GM12878 (cell line): ENCODE measurements at regions not wholly inside any gene's neighbourhood (a gene's known extent, or its start where the extent isn't known, plus 50 kb on each side); places are given as distances from the start of the nearest gene placed in this dataset.

Source experiments
- ATAC-seq: fragments of 200-7000 bp; cut with Tn5 transposase; 3 replicates; pipeline ENCODE4 v1.9.1; 2020; ENCODE audit warnings: mild to moderate bottlenecking, moderate library complexity
- BruUV-seq: library from RNA; stranded (reverse); fragments of 400-500 nt; replicated peaks from 2 replicates; lab custom pipeline; 2021; lab: Mats Ljungman, UMichigan
- CTCF ChIA-PET: fragments of 300-600 bp; sonication (Branson Sonifier 250); formaldehyde crosslinking; extraction: SDS; loops from one replicate; lab custom pipeline; 2021; ENCODE audit warnings: inconsistent platforms; lab: Yijun Ruan, JAX
- POLR2A ChIA-PET: fragments of 350-600 bp; formaldehyde crosslinking; extraction: SDS; loops from one replicate; lab custom pipeline; 2021; ENCODE audit warnings: inconsistent platforms; lab: Charles Lee
- RAD21 ChIA-PET: fragments of 300-600 bp; sonication (Branson Sonifier 250); formaldehyde crosslinking; loops from one replicate; lab custom pipeline; 2023; ENCODE audit warnings: antibody characterized with exemption; ENCODE audit not compliant: unreplicated experiment; lab: Charles Lee
- SMC1A ChIA-PET: fragments of 300-600 bp; sonication (Branson Sonifier 250); formaldehyde crosslinking; loops from one replicate; lab custom pipeline; 2023; ENCODE audit not compliant: unreplicated experiment, uncharacterized antibody; lab: Charles Lee
- DNase-seq: peaks from one replicate; pipeline ENCODE4 v3.0.0-alpha.2; 2011; ENCODE audit warnings: low read depth, low spot score
- FAIRE-seq: peaks from 3 replicates; lab custom pipeline; 2011; peaks lifted over from hg19 to GRCh38; lab: Jason Lieb, UNC
- H2AFZ ChIP-seq: 2 replicates; pipeline ENCODE4 v1.6.0; 2011; ENCODE audit warnings: low read depth, low read length, control low read depth; ENCODE audit not compliant: control insufficient read depth
- H3K27ac ChIP-seq: 2 replicates; pipeline ENCODE4 v1.5.1; 2011; ENCODE audit warnings: control low read depth; ENCODE audit not compliant: control insufficient read depth, insufficient read depth
- H3K27me3 ChIP-seq, 2 experiments: replicated peaks in 1 of 2; 2 replicates each; pipeline versions ENCODE4 v1.6.0 to v1.6.1; 2011; ENCODE audit warnings: low read length in 1 of 2; ENCODE audit not compliant: control insufficient read depth in 2 of 2, insufficient read depth in 2 of 2
- H3K36me3 ChIP-seq, 2 experiments: 2 replicates each; pipeline ENCODE4 v1.5.1; 2011; ENCODE audit warnings: low read length in 1 of 2; ENCODE audit not compliant: control insufficient read depth in 2 of 2, insufficient read depth in 2 of 2
- H3K4me1 ChIP-seq: 2 replicates; pipeline ENCODE4 v1.6.1; 2011; ENCODE audit warnings: mild to moderate bottlenecking, low read length, moderate library complexity, mixed read lengths; ENCODE audit not compliant: control insufficient read depth, insufficient read depth
- H3K4me2 ChIP-seq: 2 replicates; pipeline ENCODE4 v1.6.0; 2011; ENCODE audit warnings: control low read depth; ENCODE audit not compliant: control insufficient read depth, insufficient read depth
- H3K4me3 ChIP-seq: fragments of 200-600 bp; sonication (generic); 2 replicates; pipeline ENCODE4 v1.5.1; 2016
- H3K79me2 ChIP-seq: 2 replicates; pipeline ENCODE4 v1.6.0; 2011; ENCODE audit warnings: low read length; ENCODE audit not compliant: control insufficient read depth, insufficient read depth
- H3K9ac ChIP-seq: 2 replicates; pipeline ENCODE4 v1.8.0; 2011; ENCODE audit warnings: low read length, control low read depth, mixed read lengths; ENCODE audit not compliant: control insufficient read depth, insufficient read depth
- H3K9me3 ChIP-seq: replicated peaks from 3 replicates; pipeline ENCODE4 v1.5.1; 2011; ENCODE audit warnings: mild to moderate bottlenecking, low read length; ENCODE audit not compliant: control insufficient read depth, insufficient read depth
- H4K20me1 ChIP-seq: 2 replicates; pipeline ENCODE4 v1.6.0; 2011; ENCODE audit not compliant: control insufficient read depth, insufficient read depth
- ASH2L ChIP-seq: fragments of 300-600, 200-600 bp; sonication (generic); IDR thresholded peaks from 2 replicates; pipeline ENCODE4 v1.6.1; 2017; ENCODE audit warnings: low read depth, mild to moderate bottlenecking, borderline replicate concordance
- ATF7 ChIP-seq: fragments of 450-650 bp; IDR thresholded peaks from 2 replicates; pipeline ENCODE4 v1.6.1; 2016; ENCODE audit warnings: low read depth, mild to moderate bottlenecking
- BCLAF1 ChIP-seq: fragments of 450-650 bp; IDR thresholded peaks from 2 replicates; pipeline ENCODE4 v1.6.1; 2017; ENCODE audit warnings: antibody characterized with exemption, mild to moderate bottlenecking, moderate library complexity
- E2F8 ChIP-seq: fragments of 450-650 bp; IDR thresholded peaks from 2 replicates; pipeline ENCODE4 v1.6.1; 2018; ENCODE audit warnings: mild to moderate bottlenecking, low read depth, moderate library complexity; ENCODE audit not compliant: partially characterized antibody
- IKZF1 ChIP-seq: fragments of 450-650 bp; conservative IDR thresholded peaks from 2 replicates; pipeline ENCODE4 v1.6.1; 2017; ENCODE audit warnings: antibody characterized with exemption, mild to moderate bottlenecking
- IKZF2 ChIP-seq, 2 experiments: fragments of 450-650 bp; IDR thresholded peaks; 2 replicates each; pipeline ENCODE4 v1.6.1; 2017; ENCODE audit warnings: mild to moderate bottlenecking in 2 of 2, moderate library complexity in 2 of 2
- MTA2 ChIP-seq: fragments of 450-650 bp; IDR thresholded peaks from 2 replicates; pipeline ENCODE4 v1.6.1; 2016; ENCODE audit warnings: low read depth, mild to moderate bottlenecking, moderate library complexity
- PAX5 ChIP-seq: IDR thresholded peaks from 2 replicates; pipeline ENCODE4 v1.6.1; 2011; ENCODE audit warnings: low read depth, low read length, borderline replicate concordance
- STAT1 ChIP-seq: fragments of 450-650 bp; conservative IDR thresholded peaks from 2 replicates; pipeline ENCODE4 v1.6.1; 2014; ENCODE audit warnings: antibody characterized with exemption, mild to moderate bottlenecking
- ZNF217 ChIP-seq: fragments of 450-650 bp; IDR thresholded peaks from 2 replicates; pipeline ENCODE4 v1.6.1; 2017; ENCODE audit warnings: antibody characterized with exemption, mild to moderate bottlenecking
- ZSCAN29 ChIP-seq: fragments of 450-650 bp; IDR thresholded peaks from 2 replicates; pipeline ENCODE4 v1.6.1; 2017; ENCODE audit warnings: mild to moderate bottlenecking, moderate library complexity
- whole genome bisulfite sequencing: methylation state at CpG from one replicate; pipeline ENCODE4 v1.1.6; 2016; ENCODE audit warnings: low lambda C conversion rate; ENCODE audit not compliant: insufficient replicate concordance, insufficient coverage; ENCODE audit errors: missing lambda C conversion rate; 5-methylcytosine and 5-hydroxymethylcytosine counted together
- in situ Hi-C: fragments of 300-500 bp; cut with MboI; formaldehyde crosslinking; loops from 9 replicates; pipeline ENCODE4 v1.14.3; 2018; ENCODE audit warnings: mixed read lengths
- intact Hi-C: fragments of 100-400 bp; cut with micrococcal nuclease; formaldehyde crosslinking; loops from one replicate; pipeline ENCODE4 v1.14.2; 2022; ENCODE audit not compliant: unreplicated experiment

GRCh38 chr5:42361315-42361688 is 61.9 kb upstream of the GHR start (continued):
- no peak for TF ChIP-seq E2F8
- TF ChIP-seq ZSCAN29: no peak
- no peak for TF ChIP-seq BCLAF1
- TF ChIP-seq ASH2L: no peak
- TF ChIP-seq IKZF1: no peak
- no peak for TF ChIP-seq ZNF217
- no peak for TF ChIP-seq STAT1

GRCh38 chr5:42366051-42366450 is 57.2 kb upstream of the GHR start:
- ChIA-PET SMC1A (interaction anchor here (0.7 to 1.5 kb wide), 3 partner anchors 12 to 101 kb away, joined by 3 to 5 read pairs (median 3); no protein-coding TSS in a partner anchor), POLR2A (no interaction called here), RAD21 (interaction anchor here (1.2 to 2.1 kb wide), 3 partner anchors 102 to 216 kb away, joined by 3 to 8 read pairs (median 8); no protein-coding TSS in a partner anchor), CTCF (interaction anchor here (0.6 to 0.9 kb wide), 4 partner anchors 12 to 220 kb away, joined by 3 to 4 read pairs (median 3); no protein-coding TSS in a partner anchor)
- Histone ChIP-seq H3K4me1 (no peaks in the 10 kb centered on the region), H3K36me3 (no peaks in the 10 kb centered on the region), H3K27me3 (no peaks in the 10 kb centered on the region), H3K79me2 (no peaks in the 10 kb centered on the region), H4K20me1 (no peaks in the 10 kb centered on the region), H3K9me3 (no peaks in the 10 kb centered on the region), H3K4me3 (no peak overlapping the region), H3K27ac (no peak overlapping the region), H3K9ac (no peak overlapping the region), H3K4me2 (no peak overlapping the region), H2AFZ (no peak overlapping the region)
- ATAC-seq (peak; percentile 57), FAIRE-seq (no peak), DNase-seq (no peak)
- BruUV-seq: no TSS peak
- 23% methylated on average over 2 of the region's 2 CpGs for WGBS
- in situ Hi-C loops (no loop called here), intact Hi-C loops (no loop called here)
- TF ChIP-seq ATF7 (peak; percentile 52; the same call in 1 of the 2 replicates), PAX5 (no peak), MTA2 (peak; percentile 59; the same call in 1 of the 2 replicates), IKZF2 (IDR thresholded peaks at IDR 0.05) (no peak)
